ENCODE measurements at regions not wholly inside any gene's neighbourhood (a gene's known extent, or its start where the extent isn't known, plus 50 kb on each side); places are given as distances from the start of the nearest gene placed in this dataset.

DNA sequence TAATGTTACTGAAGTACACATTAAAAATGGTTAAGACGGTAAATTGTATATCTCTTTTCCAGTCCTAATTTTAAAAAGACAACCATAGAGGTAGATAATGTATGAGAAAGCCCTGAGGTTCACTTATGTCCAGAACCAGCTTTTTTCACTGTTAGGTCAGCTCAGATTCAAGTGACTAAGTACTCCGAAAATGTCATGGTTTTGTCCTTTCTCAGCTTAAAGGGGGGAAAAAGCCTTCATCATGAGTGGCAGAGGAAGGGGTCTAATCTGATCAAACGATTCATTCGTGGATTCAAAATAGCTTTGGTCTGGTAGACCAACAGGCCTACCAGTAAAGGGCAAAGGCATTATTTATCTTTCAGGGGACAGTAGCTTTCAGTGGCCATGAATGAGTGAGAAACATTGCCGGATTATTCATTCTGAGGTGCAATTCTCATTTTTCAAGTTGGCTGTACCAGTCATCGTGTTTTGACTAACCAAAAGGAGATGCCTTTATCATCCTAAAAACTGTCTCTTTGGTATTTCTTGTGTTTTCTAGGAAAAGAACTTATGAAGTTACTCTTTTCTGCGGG is 208.4 kb downstream of the HHIPL2 start:
- H3K4me1 ChIP-seq = no peaks in the 10 kb centered on the region
- no peak for TF ChIP-seq Cebpa-rat (IDR thresholded peaks at IDR 0.05)
- H3K27ac ChIP-seq = no peak overlapping the region
- H3K27me3 ChIP-seq = no peaks in the 10 kb centered on the region
- no peak overlapping the region for H3K9ac ChIP-seq
- no peak overlapping the region for H3K4me2 ChIP-seq
- H3K4me3 ChIP-seq = no peak overlapping the region
- H3K9me3 ChIP-seq = no peaks in the 10 kb centered on the region
- no peaks in the 10 kb centered on the region for H4K20me1 ChIP-seq
- H3K36me3 ChIP-seq = no peaks in the 10 kb centered on the region

GRCh38 chr1:222335586-222335985 is 212.3 kb downstream of the HHIPL2 start:
- H3K27ac ChIP-seq = no peak overlapping the region
- H3K9ac ChIP-seq = no peak overlapping the region
- H3K4me3 ChIP-seq = no peak overlapping the region
- H3K4me1 ChIP-seq = no peaks in the 10 kb centered on the region
- no peaks in the 10 kb centered on the region for H4K20me1 ChIP-seq
- no peak for TF ChIP-seq Cebpa-rat (IDR thresholded peaks at IDR 0.05)
- H3K36me3 ChIP-seq = no peaks in the 10 kb centered on the region
- no peak overlapping the region for H3K4me2 ChIP-seq
- H3K9me3 ChIP-seq = no peaks in the 10 kb centered on the region
- H3K27me3 ChIP-seq = no peaks in the 10 kb centered on the region

- no peaks in the 10 kb centered on the region for H3K27me3 ChIP-seq
- H4K20me1 ChIP-seq = no peaks in the 10 kb centered on the region
- no peaks in the 10 kb centered on the region for H3K9me3 ChIP-seq
- H3K4me1 ChIP-seq = no peaks in the 10 kb centered on the region
- no peak overlapping the region for H3K4me3 ChIP-seq
- TF ChIP-seq Cebpa-rat (IDR thresholded peaks at IDR 0.05) = no peak
- no peak overlapping the region for H3K4me2 ChIP-seq
- H3K9ac ChIP-seq = no peak overlapping the region
- no peak overlapping the region for H3K27ac ChIP-seq
- no peaks in the 10 kb centered on the region for H3K36me3 ChIP-seq
Observed at GRCh38 chr1:222334026-222334680, 213.8 kb downstream of the HHIPL2 start.

DNA sequence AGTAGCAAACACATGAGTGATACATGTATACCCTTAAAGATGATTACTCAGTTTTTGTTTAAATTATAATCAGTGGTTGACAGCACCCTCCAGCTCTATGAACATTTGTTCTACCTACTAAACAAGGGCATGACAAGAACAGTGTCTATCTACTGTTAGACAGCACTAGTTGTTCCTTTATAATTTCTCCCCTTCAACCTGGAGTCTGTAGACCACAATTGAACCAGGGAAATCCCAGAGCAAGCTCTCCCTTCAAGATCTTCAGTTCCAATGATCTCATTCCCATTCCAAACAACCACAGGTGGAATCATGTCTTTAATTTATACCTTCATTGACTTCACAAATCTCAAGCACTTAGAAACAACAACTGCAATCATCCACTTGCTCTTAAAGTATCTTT is 216.1 kb downstream of the HHIPL2 start:
- H3K27ac ChIP-seq = no peak overlapping the region
- no peaks in the 10 kb centered on the region for H3K36me3 ChIP-seq
- no peak overlapping the region for H3K9ac ChIP-seq
- no peak for TF ChIP-seq Cebpa-rat (IDR thresholded peaks at IDR 0.05)
- H3K4me3 ChIP-seq = no peak overlapping the region
- no peaks in the 10 kb centered on the region for H4K20me1 ChIP-seq
- no peaks in the 10 kb centered on the region for H3K27me3 ChIP-seq
- H3K4me1 ChIP-seq = no peaks in the 10 kb centered on the region
- H3K9me3 ChIP-seq = no peaks in the 10 kb centered on the region
- H3K4me2 ChIP-seq = no peak overlapping the region

GRCh38 chr1:222331340-222331739 is 216.6 kb downstream of the HHIPL2 start:
- no peak overlapping the region for H3K9ac ChIP-seq
- no peak overlapping the region for H3K27ac ChIP-seq
- no peaks in the 10 kb centered on the region for H3K4me1 ChIP-seq
- H3K4me2 ChIP-seq = no peak overlapping the region
- no peaks in the 10 kb centered on the region for H3K9me3 ChIP-seq
- no peak for TF ChIP-seq Cebpa-rat (IDR thresholded peaks at IDR 0.05)
- no peak overlapping the region for H3K4me3 ChIP-seq
- no peaks in the 10 kb centered on the region for H3K36me3 ChIP-seq
- H3K27me3 ChIP-seq = no peaks in the 10 kb centered on the region
- H4K20me1 ChIP-seq = no peaks in the 10 kb centered on the region

GRCh38 chr1:222329493-222330045 is 218.3 kb downstream of the HHIPL2 start:
- no peak overlapping the region for H3K9ac ChIP-seq
- H3K4me1 ChIP-seq = no peaks in the 10 kb centered on the region
- no peak for TF ChIP-seq Cebpa-rat (IDR thresholded peaks at IDR 0.05)
- no peak overlapping the region for H3K4me3 ChIP-seq
- H3K27ac ChIP-seq = no peak overlapping the region
- H3K9me3 ChIP-seq = no peaks in the 10 kb centered on the region
- no peak overlapping the region for H3K4me2 ChIP-seq
- no peaks in the 10 kb centered on the region for H4K20me1 ChIP-seq
- no peaks in the 10 kb centered on the region for H3K36me3 ChIP-seq
- H3K27me3 ChIP-seq = no peaks in the 10 kb centered on the region

GRCh38 chr1:222326710-222327036 is 221.2 kb downstream of the HHIPL2 start:
- H3K4me2 ChIP-seq = no peak overlapping the region
- H3K27me3 ChIP-seq = no peaks in the 10 kb centered on the region
- no peak overlapping the region for H3K27ac ChIP-seq
- no peaks in the 10 kb centered on the region for H3K36me3 ChIP-seq
- H4K20me1 ChIP-seq = no peaks in the 10 kb centered on the region
- H3K4me3 ChIP-seq = no peak overlapping the region
- H3K9me3 ChIP-seq = no peaks in the 10 kb centered on the region
- no peak for TF ChIP-seq Cebpa-rat (IDR thresholded peaks at IDR 0.05)
- H3K9ac ChIP-seq = no peak overlapping the region
- no peaks in the 10 kb centered on the region for H3K4me1 ChIP-seq

DNA sequence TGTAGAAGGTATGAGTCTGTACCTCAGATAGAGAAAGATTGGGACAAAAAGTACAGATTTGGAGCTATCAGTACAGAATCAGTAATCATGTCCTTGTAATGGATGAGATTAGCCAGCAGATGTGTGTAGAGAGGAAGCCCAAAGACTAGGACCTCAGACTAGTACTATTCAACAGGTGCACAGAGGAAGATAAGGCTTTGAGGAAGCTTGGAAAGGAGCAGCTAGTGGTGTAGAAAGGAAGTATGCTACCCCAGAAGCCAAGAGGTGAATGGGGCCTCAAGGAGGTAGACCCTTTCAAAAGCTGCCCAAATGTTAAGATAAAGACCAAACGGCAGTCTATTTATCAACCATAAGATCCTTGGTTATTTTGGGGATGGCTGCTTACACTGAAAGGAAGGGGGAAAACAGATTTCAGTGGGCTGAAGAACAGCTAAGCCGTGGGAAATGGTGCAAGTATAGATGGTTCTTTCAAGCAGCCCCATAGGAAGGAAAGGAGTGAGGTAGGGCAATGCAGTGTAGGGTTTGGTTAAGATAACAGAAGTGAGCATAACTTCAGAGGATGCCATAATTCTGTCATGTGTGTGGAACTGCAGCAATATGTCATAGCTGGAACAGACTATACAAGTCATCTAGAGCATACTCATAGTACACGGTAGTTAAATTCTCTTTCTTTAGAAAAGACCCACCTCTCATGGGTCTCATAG is 221.7 kb downstream of the HHIPL2 start:
- H3K27me3 ChIP-seq = no peaks in the 10 kb centered on the region
- no peaks in the 10 kb centered on the region for H3K36me3 ChIP-seq
- no peak overlapping the region for H3K4me2 ChIP-seq
- no peaks in the 10 kb centered on the region for H3K9me3 ChIP-seq
- H3K9ac ChIP-seq = no peak overlapping the region
- H4K20me1 ChIP-seq = no peaks in the 10 kb centered on the region
- no peaks in the 10 kb centered on the region for H3K4me1 ChIP-seq
- no peak overlapping the region for H3K27ac ChIP-seq
- TF ChIP-seq Cebpa-rat (IDR thresholded peaks at IDR 0.05) = no peak
- no peak overlapping the region for H3K4me3 ChIP-seq

DNA sequence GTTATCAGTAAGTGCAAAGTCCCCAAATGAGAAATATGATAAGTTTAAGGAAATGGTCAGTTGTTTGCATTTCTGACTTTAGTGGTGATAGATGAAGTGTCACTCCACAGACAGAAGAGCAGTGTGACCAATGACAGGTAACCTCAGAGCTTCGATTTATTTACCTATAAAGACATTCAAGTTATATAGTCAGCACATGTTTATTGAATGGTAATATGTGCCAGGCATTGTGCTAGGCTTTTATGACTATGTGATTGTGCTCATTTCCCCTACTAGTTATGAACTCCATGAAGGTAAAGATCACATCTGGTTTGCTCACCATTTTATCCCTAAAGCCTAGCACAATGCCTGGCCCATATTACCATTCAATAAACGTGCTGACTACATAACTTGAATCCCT is 222.4 kb downstream of the HHIPL2 start:
- no peak for TF ChIP-seq Cebpa-rat (IDR thresholded peaks at IDR 0.05)
- no peaks in the 10 kb centered on the region for H3K4me1 ChIP-seq
- no peak overlapping the region for H3K9ac ChIP-seq

GRCh38 chr1:222314839-222315238 is 233.1 kb downstream of the HHIPL2 start:
- Histone ChIP-seq H3K9ac (no peak overlapping the region), H3K4me1 (no peaks in the 10 kb centered on the region), H3K27ac (no peak overlapping the region), H3K4me2 (no peak overlapping the region), H3K9me3 (no peaks in the 10 kb centered on the region), H3K36me3 (no peaks in the 10 kb centered on the region), H4K20me1 (no peaks in the 10 kb centered on the region), H3K27me3 (no peaks in the 10 kb centered on the region), H3K4me3 (no peak overlapping the region)
- no peak for TF ChIP-seq Cebpa-rat (IDR thresholded peaks at IDR 0.05)

More for the DNA sequence above, 222.4 kb downstream of the HHIPL2 start:
- no peaks in the 10 kb centered on the region for H4K20me1 ChIP-seq
- H3K27me3 ChIP-seq = no peaks in the 10 kb centered on the region
- no peaks in the 10 kb centered on the region for H3K9me3 ChIP-seq
- no peaks in the 10 kb centered on the region for H3K36me3 ChIP-seq
- no peak overlapping the region for H3K27ac ChIP-seq
- H3K4me3 ChIP-seq = no peak overlapping the region
- no peak overlapping the region for H3K4me2 ChIP-seq

Data from BLaER1 (cell line).